ENCODE measurements at regions not wholly inside any gene's neighbourhood (a gene's known extent, or its start where the extent isn't known, plus 50 kb on each side); places are given as distances from the start of the nearest gene placed in this dataset.

DNA sequence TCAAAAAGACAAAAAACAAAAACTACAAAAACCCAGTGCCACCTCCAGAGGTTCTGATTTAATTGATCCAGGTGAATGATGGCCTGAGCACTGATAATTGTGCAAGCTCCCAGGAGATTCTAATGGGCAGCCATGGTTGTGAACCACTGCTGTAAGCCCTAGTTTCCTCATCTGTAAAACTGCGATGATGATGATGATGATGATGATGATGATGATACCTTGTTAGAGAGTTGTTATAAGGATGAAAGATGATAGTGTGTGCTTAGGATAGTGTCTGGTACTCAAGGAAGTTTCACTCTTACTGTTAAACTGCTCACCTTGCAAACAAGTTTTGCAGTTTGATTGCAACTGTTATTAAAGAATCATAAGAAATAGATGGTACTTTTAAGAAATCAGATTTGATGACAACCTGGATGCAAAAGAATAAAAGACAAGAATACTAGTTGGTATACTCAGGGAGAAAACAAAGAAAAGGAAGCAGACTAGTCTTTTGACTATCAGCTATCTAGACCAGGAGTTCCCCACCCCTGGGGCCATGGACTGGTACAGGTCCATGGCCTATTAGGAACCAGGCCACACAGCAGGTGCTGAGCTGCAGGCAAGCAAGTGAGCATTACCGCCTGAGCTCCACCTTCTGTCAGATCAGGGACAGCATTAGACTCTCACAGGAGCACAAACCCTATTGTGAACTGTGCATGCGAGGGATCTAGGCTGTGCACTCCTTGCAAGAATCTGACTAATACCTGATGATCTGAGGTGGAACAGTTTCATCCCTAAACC, 98.0 kb downstream of the OR2K2 start:
- no peak for TF ChIP-seq POLR2A (IDR thresholded peaks at IDR 0.05)
- no peak for TF ChIP-seq CTCF (IDR thresholded peaks at IDR 0.05 in 4 of 5, conservative IDR thresholded peaks at IDR 0.05 in 1 of 5)
